ENCODE measurements at regions not wholly inside any gene's neighbourhood (a gene's known extent, or its start where the extent isn't known, plus 50 kb on each side); places are given as distances from the start of the nearest gene placed in this dataset.

GRCh38 chr7:27347276-27347640 is 104.7 kb downstream of the EVX1 start:
- peaks cover 0 to 12% (median 0%) of the 10 kb centered on the region in 3 experiments for H3K27me3 ChIP-seq (ENCODE audit: control insufficient read depth in 3 of 3, insufficient read depth in 3 of 3, low read depth in 1 of 3, low read length in 3 of 3)

GRCh38 chr7:27349621-27350020 is 107.0 kb downstream of the EVX1 start:
- H3K79me1 ChIP-seq (ENCODE audit: low read depth, low read length): no peaks in the 10 kb centered on the region
- no peak overlapping the region for H2BK12ac ChIP-seq (ENCODE audit: low read length)
- no peak overlapping the region for H3K9ac ChIP-seq (ENCODE audit: low read depth, low read length, poor library complexity)
- H3K9me3 ChIP-seq (replicated peaks in 1 of 2; ENCODE audit: control insufficient read depth in 2 of 2, insufficient read depth in 1 of 2, low read depth in 1 of 2, low read length in 2 of 2): no peaks in the 10 kb centered on the region
- H2BK120ac ChIP-seq (ENCODE audit: low read depth, low read length): no peak overlapping the region
- no peak overlapping the region for H3K4ac ChIP-seq (ENCODE audit: low read length)
- H4K91ac ChIP-seq (ENCODE audit: low read depth, low read length, poor library complexity): no peak overlapping the region
- H4K8ac ChIP-seq (ENCODE audit: low read depth, low read length): no peak overlapping the region
- H3K36me3 ChIP-seq (replicated peaks in 1 of 2; ENCODE audit: control insufficient read depth in 2 of 2, insufficient read depth in 2 of 2, low read length in 2 of 2): no peaks in the 10 kb centered on the region
- H2BK5ac ChIP-seq (ENCODE audit: low read length): no peak overlapping the region
- H2AFZ ChIP-seq (ENCODE audit: low read length): no peak overlapping the region
- no peak for DNase-seq (ENCODE audit: low spot score)
- peaks cover 0 to 13% (median 0%) of the 10 kb centered on the region in 3 experiments for H3K27me3 ChIP-seq (ENCODE audit: control insufficient read depth in 3 of 3, insufficient read depth in 3 of 3, low read depth in 1 of 3, low read length in 3 of 3)
- WGBS, 2 donors (ENCODE audit: extremely low coverage in 2 of 2, insufficient read length in 2 of 2, insufficient replicate concordance in 1 of 2): no CpG with 5 or more reads among the region's 2 CpGs
- H3K23ac ChIP-seq (ENCODE audit: low read depth, low read length, poor library complexity): no peak overlapping the region
- H2AK5ac ChIP-seq (ENCODE audit: low read depth, low read length): no peak overlapping the region
- no peak overlapping the region for H2BK15ac ChIP-seq (ENCODE audit: low read length)
- peaks cover 0 to 3% of the 10 kb centered on the region in 2 donors for H3K4me1 ChIP-seq (ENCODE audit: control insufficient read depth in 2 of 2, insufficient read depth in 1 of 2, low read depth in 1 of 2, low read length in 2 of 2)
- no peak overlapping the region for H3K27ac ChIP-seq (replicated peaks; ENCODE audit: low read length)
- H3K18ac ChIP-seq (ENCODE audit: low read length): no peak overlapping the region
- H3K4me3 ChIP-seq (ENCODE audit: low read length in 2 of 2): no peak overlapping the region
- H3K14ac ChIP-seq (ENCODE audit: low read length): no peak overlapping the region
- H3K4me2 ChIP-seq (ENCODE audit: insufficient read depth, low read length, poor library complexity, severe bottlenecking): no peak overlapping the region

More at GRCh38 chr7:27347276-27347640, 104.7 kb downstream of the EVX1 start:
- H4K91ac ChIP-seq (ENCODE audit: low read depth, low read length, poor library complexity): no peak overlapping the region
- DNase-seq (ENCODE audit: low spot score): no peak
- H3K27ac ChIP-seq (replicated peaks; ENCODE audit: low read length): no peak overlapping the region
- peaks cover 0 to 6% of the 10 kb centered on the region in 2 donors for H3K4me1 ChIP-seq (ENCODE audit: control insufficient read depth in 2 of 2, insufficient read depth in 1 of 2, low read depth in 1 of 2, low read length in 2 of 2)
- H3K36me3 ChIP-seq (replicated peaks in 1 of 2; ENCODE audit: control insufficient read depth in 2 of 2, insufficient read depth in 2 of 2, low read length in 2 of 2): no peaks in the 10 kb centered on the region
- H2BK12ac ChIP-seq (ENCODE audit: low read length): no peak overlapping the region
- H3K9me3 ChIP-seq (replicated peaks in 1 of 2; ENCODE audit: control insufficient read depth in 2 of 2, insufficient read depth in 1 of 2, low read depth in 1 of 2, low read length in 2 of 2): no peaks in the 10 kb centered on the region
- WGBS, 2 donors (ENCODE audit: extremely low coverage in 2 of 2, insufficient read length in 2 of 2, insufficient replicate concordance in 1 of 2): no CpG with 5 or more reads among the region's 4 CpGs
- no peak overlapping the region for H3K18ac ChIP-seq (ENCODE audit: low read length)
- no peak overlapping the region for H2AFZ ChIP-seq (ENCODE audit: low read length)
- no peak overlapping the region for H3K4me2 ChIP-seq (ENCODE audit: insufficient read depth, low read length, poor library complexity, severe bottlenecking)
- no peaks in the 10 kb centered on the region for H3K79me1 ChIP-seq (ENCODE audit: low read depth, low read length)
- H2BK5ac ChIP-seq (ENCODE audit: low read length): no peak overlapping the region
- H2BK15ac ChIP-seq (ENCODE audit: low read length): no peak overlapping the region
- no peak overlapping the region for H3K9ac ChIP-seq (ENCODE audit: low read depth, low read length, poor library complexity)
- H4K8ac ChIP-seq (ENCODE audit: low read depth, low read length): no peak overlapping the region
- H3K23ac ChIP-seq (ENCODE audit: low read depth, low read length, poor library complexity): no peak overlapping the region
- no peak overlapping the region for H2AK5ac ChIP-seq (ENCODE audit: low read depth, low read length)
- no peak overlapping the region for H3K4ac ChIP-seq (ENCODE audit: low read length)
- H3K4me3 ChIP-seq (ENCODE audit: low read length in 2 of 2): no peak overlapping the region
- no peak overlapping the region for H3K14ac ChIP-seq (ENCODE audit: low read length)
- H2BK120ac ChIP-seq (ENCODE audit: low read depth, low read length): no peak overlapping the region

GRCh38 chr7:27351137-27351536 is 108.5 kb downstream of the EVX1 start:
- Histone ChIP-seq H4K8ac (ENCODE audit: low read depth, low read length) (no peak overlapping the region), H3K4me2 (ENCODE audit: insufficient read depth, low read length, poor library complexity, severe bottlenecking) (no peak overlapping the region), H4K91ac (ENCODE audit: low read depth, low read length, poor library complexity) (no peak overlapping the region), H3K18ac (ENCODE audit: low read length) (no peak overlapping the region), H2BK5ac (ENCODE audit: low read length) (no peak overlapping the region), H2BK15ac (ENCODE audit: low read length) (no peak overlapping the region), H3K36me3 (replicated peaks in 1 of 2; ENCODE audit: control insufficient read depth in 2 of 2, insufficient read depth in 2 of 2, low read length in 2 of 2) (no peaks in the 10 kb centered on the region), H3K4me3 (ENCODE audit: low read length in 2 of 2) (no peak overlapping the region), H3K27ac (replicated peaks; ENCODE audit: low read length) (no peak overlapping the region), H3K4ac (ENCODE audit: low read length) (no peak overlapping the region), H3K27me3 (ENCODE audit: control insufficient read depth in 3 of 3, insufficient read depth in 3 of 3, low read depth in 1 of 3, low read length in 3 of 3) (peaks cover 0 to 13% (median 0%) of the 10 kb centered on the region in 3 experiments), H2BK12ac (ENCODE audit: low read length) (no peak overlapping the region), H3K23ac (ENCODE audit: low read depth, low read length, poor library complexity) (no peak overlapping the region), H3K4me1 (ENCODE audit: control insufficient read depth in 2 of 2, insufficient read depth in 1 of 2, low read depth in 1 of 2, low read length in 2 of 2) (peaks cover 0 to 3% of the 10 kb centered on the region in 2 donors), H3K79me1 (ENCODE audit: low read depth, low read length) (no peaks in the 10 kb centered on the region), H3K9ac (ENCODE audit: low read depth, low read length, poor library complexity) (no peak overlapping the region), H3K9me3 (replicated peaks in 1 of 2; ENCODE audit: control insufficient read depth in 2 of 2, insufficient read depth in 1 of 2, low read depth in 1 of 2, low read length in 2 of 2) (no peaks in the 10 kb centered on the region), H2AFZ (ENCODE audit: low read length) (no peak overlapping the region), H2AK5ac (ENCODE audit: low read depth, low read length) (no peak overlapping the region), H2BK120ac (ENCODE audit: low read depth, low read length) (no peak overlapping the region), H3K14ac (ENCODE audit: low read length) (no peak overlapping the region)
- WGBS, 2 donors (ENCODE audit: extremely low coverage in 2 of 2, insufficient read length in 2 of 2, insufficient replicate concordance in 1 of 2): no CpG with 5 or more reads among the region's 5 CpGs
- no peak for DNase-seq (ENCODE audit: low spot score)

- H2BK5ac ChIP-seq (ENCODE audit: low read length): no peak overlapping the region
- no peaks in the 10 kb centered on the region for H3K79me1 ChIP-seq (ENCODE audit: low read depth, low read length)
- H3K23ac ChIP-seq (ENCODE audit: low read depth, low read length, poor library complexity): no peak overlapping the region
- no peak overlapping the region for H4K8ac ChIP-seq (ENCODE audit: low read depth, low read length)
- no peak overlapping the region for H2BK12ac ChIP-seq (ENCODE audit: low read length)
- H4K91ac ChIP-seq (ENCODE audit: low read depth, low read length, poor library complexity): no peak overlapping the region
- no peak overlapping the region for H2AK5ac ChIP-seq (ENCODE audit: low read depth, low read length)
- H2BK15ac ChIP-seq (ENCODE audit: low read length): no peak overlapping the region
- no peak overlapping the region for H2BK120ac ChIP-seq (ENCODE audit: low read depth, low read length)
- H3K27me3 ChIP-seq (ENCODE audit: control insufficient read depth in 3 of 3, insufficient read depth in 3 of 3, low read depth in 1 of 3, low read length in 3 of 3): peaks cover 0 to 13% (median 0%) of the 10 kb centered on the region in 3 experiments
- H3K14ac ChIP-seq (ENCODE audit: low read length): no peak overlapping the region
- no peak overlapping the region for H3K4me2 ChIP-seq (ENCODE audit: insufficient read depth, low read length, poor library complexity, severe bottlenecking)
- no peak overlapping the region for H2AFZ ChIP-seq (ENCODE audit: low read length)
- H3K18ac ChIP-seq (ENCODE audit: low read length): no peak overlapping the region
- no peaks in the 10 kb centered on the region for H3K9me3 ChIP-seq (replicated peaks in 1 of 2; ENCODE audit: control insufficient read depth in 2 of 2, insufficient read depth in 1 of 2, low read depth in 1 of 2, low read length in 2 of 2)
- peaks cover 0 to 3% of the 10 kb centered on the region in 2 donors for H3K4me1 ChIP-seq (ENCODE audit: control insufficient read depth in 2 of 2, insufficient read depth in 1 of 2, low read depth in 1 of 2, low read length in 2 of 2)
- no peaks in the 10 kb centered on the region for H3K36me3 ChIP-seq (replicated peaks in 1 of 2; ENCODE audit: control insufficient read depth in 2 of 2, insufficient read depth in 2 of 2, low read length in 2 of 2)
- WGBS, 2 donors (ENCODE audit: extremely low coverage in 2 of 2, insufficient read length in 2 of 2, insufficient replicate concordance in 1 of 2): no CpG with 5 or more reads among the region's 5 CpGs
- no peak overlapping the region for H3K4me3 ChIP-seq (ENCODE audit: low read length in 2 of 2)
- H3K27ac ChIP-seq (replicated peaks; ENCODE audit: low read length): no peak overlapping the region
- no peak overlapping the region for H3K9ac ChIP-seq (ENCODE audit: low read depth, low read length, poor library complexity)
- no peak overlapping the region for H3K4ac ChIP-seq (ENCODE audit: low read length)
- DNase-seq (ENCODE audit: low spot score): no peak
These were observed 109.2 kb downstream of the EVX1 start for GRCh38 chr7:27351786-27352185.

All from neuronal stem cell (in vitro differentiated cells).